SK-N-SH (cell line): ENCODE measurements at regions not wholly inside any gene's neighbourhood (a gene's known extent, or its start where the extent isn't known, plus 50 kb on each side); places are given as distances from the start of the nearest gene placed in this dataset.

Experiments
- CTCF ChIA-PET: fragments of 300-600, 350-600 bp; formaldehyde crosslinking; extraction: SDS; loops from one replicate; lab custom pipeline; 2021; lab: Yijun Ruan, JAX
- POLR2A ChIA-PET: fragments of 350-600 bp; sonication (Branson Sonifier 250); formaldehyde crosslinking; extraction: SDS; loops from one replicate; lab custom pipeline; 2020; ENCODE audit warnings: antibody characterized with exemption, inconsistent platforms; lab: Yijun Ruan, JAX
- DNase-seq: peaks from one replicate; pipeline ENCODE4 v3.0.0; 2012
- H2AFZ ChIP-seq: fragments of 200-600 bp; sonication (generic); 2 replicates; pipeline ENCODE4 v1.8.1; 2016; ENCODE audit warnings: antibody characterized with exemption, mild to moderate bottlenecking, low read depth
- H3F3A ChIP-seq: fragments of 200-600 bp; sonication (generic); replicated peaks from 2 replicates; pipeline ENCODE3; 2016; ENCODE audit warnings: antibody characterized with exemption, mild to moderate bottlenecking; ENCODE audit not compliant: insufficient read depth
- H3K27ac ChIP-seq, 2 experiments: fragments of 200-500 bp in 1 of 2; fragments of 200-600 bp in 1 of 2; sonication (Bioruptor generic) in 1 of 2; sonication (generic), shearing (Covaris generic) in 1 of 2; 2 replicates each; pipeline versions ENCODE4 v1.5.1 to v1.6.1; 2014 to 2016; ENCODE audit warnings: low read depth in 2 of 2, inconsistent platforms in 1 of 2, low read length in 1 of 2, mild to moderate bottlenecking in 1 of 2, mixed read lengths in 1 of 2
- H3K27me3 ChIP-seq: fragments of 200-600 bp; sonication (generic), shearing (Covaris generic); 2 replicates; pipeline ENCODE4 v1.6.1; 2016; ENCODE audit warnings: mixed run types; ENCODE audit not compliant: insufficient read depth
- H3K36me3 ChIP-seq, 2 experiments: fragments of 200-500 bp in 1 of 2; fragments of 200-600 bp in 1 of 2; sonication (Bioruptor generic) in 1 of 2; sonication (generic) in 1 of 2; replicated peaks in 1 of 2; 2 replicates each; pipeline versions ENCODE3 to v1.5.1; 2014 to 2016; ENCODE audit warnings: low read length in 1 of 2, mild to moderate bottlenecking in 1 of 2; ENCODE audit not compliant: insufficient read depth in 2 of 2, control insufficient read depth in 1 of 2
- H3K4me1 ChIP-seq, 2 experiments: fragments of 200-500 bp in 1 of 2; fragments of 200-600 bp in 1 of 2; sonication (Bioruptor generic) in 1 of 2; sonication (generic), shearing (Covaris generic) in 1 of 2; 2 replicates each; pipeline versions ENCODE4 v1.5.1 to v1.6.1; 2014 to 2016; ENCODE audit warnings: low read depth in 1 of 2, low read length in 1 of 2, mixed run types in 1 of 2; ENCODE audit not compliant: insufficient read depth in 2 of 2, control insufficient read depth in 1 of 2
- H3K4me2 ChIP-seq: fragments of 200-600 bp; sonication (generic), shearing (Covaris generic); 2 replicates; pipeline ENCODE4 v1.6.1; 2017; ENCODE audit warnings: mixed run types
- H3K4me3 ChIP-seq, 2 experiments: fragments of 200-500 bp in 1 of 2; fragments of 200-600 bp in 1 of 2; sonication (Bioruptor generic) in 1 of 2; sonication (generic), shearing (Covaris generic) in 1 of 2; 2 replicates each; pipeline versions ENCODE4 v1.5.1 to v1.8.1; 2014 to 2016; ENCODE audit warnings: low read depth in 2 of 2, inconsistent platforms in 1 of 2, low read length in 1 of 2, mild to moderate bottlenecking in 1 of 2, mixed read lengths in 1 of 2, moderate library complexity in 1 of 2
- H3K79me2 ChIP-seq: fragments of 200-600 bp; sonication (generic); 2 replicates; pipeline ENCODE4 v1.8.1; 2017; ENCODE audit warnings: mild to moderate bottlenecking; ENCODE audit not compliant: insufficient read depth
- H3K9ac ChIP-seq: fragments of 200-600 bp; sonication (generic); 2 replicates; pipeline ENCODE4 v1.6.1; 2017; ENCODE audit warnings: mixed run types
- H3K9me2 ChIP-seq: fragments of 200-600 bp; sonication (generic); 2 replicates; pipeline ENCODE4 v1.6.1; 2017; ENCODE audit warnings: mixed run types
- H3K9me3 ChIP-seq: fragments of 200-600 bp; sonication (generic); 2 replicates; pipeline ENCODE4 v1.6.1; 2017; ENCODE audit warnings: mixed run types, mild to moderate bottlenecking, moderate library complexity
- H4K20me1 ChIP-seq: fragments of 200-600 bp; sonication (generic); 2 replicates; pipeline ENCODE4 v1.6.1; 2017; ENCODE audit warnings: mild to moderate bottlenecking, mixed run types; ENCODE audit not compliant: insufficient read depth
- ELF1 ChIP-seq: IDR thresholded peaks from 2 replicates; pipeline ENCODE4 v1.4.0; 2012
- EZH2phosphoT487 ChIP-seq: fragments of 200-600 bp; sonication (generic); IDR thresholded peaks from 2 replicates; pipeline ENCODE4 v1.6.1; 2017; ENCODE audit warnings: low read depth, mixed run types, mild to moderate bottlenecking, antibody characterized with exemption, moderate library complexity, borderline replicate concordance
- GATA2 ChIP-seq: sonication (generic); formaldehyde crosslinking; IDR thresholded peaks from 2 replicates; pipeline ENCODE4 v1.5.0; 2020; ENCODE audit warnings: mild to moderate bottlenecking, missing genetic modification reagents
- NFIC ChIP-seq: IDR thresholded peaks from 2 replicates; pipeline ENCODE4 v1.4.0; 2012; ENCODE audit warnings: borderline replicate concordance
- PBX3 ChIP-seq: IDR thresholded peaks from 2 replicates; pipeline ENCODE4; 2012
- REST ChIP-seq: IDR thresholded peaks from 2 replicates; pipeline ENCODE4 v1.6.1; 2012; ENCODE audit warnings: mild to moderate bottlenecking, low read depth, low read length, moderate library complexity
- SIN3A ChIP-seq: IDR thresholded peaks from 2 replicates; pipeline ENCODE4 v1.6.1; 2012; ENCODE audit warnings: low read depth, mild to moderate bottlenecking, low read length, moderate library complexity, borderline replicate concordance
- TEAD4 ChIP-seq: IDR thresholded peaks from 2 replicates; pipeline ENCODE4 v1.4.0; 2012; ENCODE audit warnings: mild to moderate bottlenecking, borderline replicate concordance; ENCODE audit not compliant: insufficient read depth
- YY1 ChIP-seq: IDR thresholded peaks from 2 replicates; pipeline ENCODE4 v1.4.0; 2012; ENCODE audit warnings: low read depth, mild to moderate bottlenecking
- WGBS: methylation state at CpG from one replicate; pipeline ENCODE4 v1.1.6; 2017; ENCODE audit warnings: low lambda C conversion rate; 5-methylcytosine and 5-hydroxymethylcytosine counted together
- TF ChIP-seq, protein P1 (sequence below): IDR thresholded peaks from 2 replicates; pipeline ENCODE4 v1.4.0; 2012; ENCODE audit warnings: low read depth
- TF ChIP-seq, protein P2 (sequence below): fragments of 200-600 bp; sonication (generic); IDR thresholded peaks from 2 replicates; pipeline ENCODE4 v1.6.1; 2017; ENCODE audit warnings: antibody characterized with exemption, mild to moderate bottlenecking, moderate library complexity

- Histone ChIP-seq H3K4me2 (no peak overlapping the region), H4K20me1 (no peaks in the 10 kb centered on the region), H3K27ac (no peak overlapping the region), H3K9me2 (no peaks in the 10 kb centered on the region), H3K4me3 (no peak overlapping the region), H2AFZ (no peak overlapping the region), H3K79me2 (no peaks in the 10 kb centered on the region), H3K9ac (no peak overlapping the region), H3K9me3 (no peaks in the 10 kb centered on the region), H3K36me3 (no peaks in the 10 kb centered on the region), H3K4me1 (peaks cover 0 to 4% of the 10 kb centered on the region in 2 experiments; a peak in 1 of 4 replicates), H3F3A (no peaks in the 10 kb centered on the region), H3K27me3 (no peaks in the 10 kb centered on the region; the same call in 1 of the 2 replicates)
- DNase-seq = no peak
- TF ChIP-seq, protein P1, sequence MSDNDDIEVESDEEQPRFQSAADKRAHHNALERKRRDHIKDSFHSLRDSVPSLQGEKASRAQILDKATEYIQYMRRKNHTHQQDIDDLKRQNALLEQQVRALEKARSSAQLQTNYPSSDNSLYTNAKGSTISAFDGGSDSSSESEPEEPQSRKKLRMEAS = no peak
- TF ChIP-seq PBX3 (no peak), EZH2phosphoT487 (no peak), TEAD4 (no peak), NFIC (no peak), SIN3A (no peak)
- ChIA-PET CTCF (interaction anchor here (1.6 to 3.9 kb wide), 3 partner anchors 23 to 84 kb away, joined by 3 to 17 read pairs (median 6); no protein-coding TSS in a partner anchor), POLR2A (no interaction called here)
- WGBS = 81% methylated on average over 6 of the region's 6 CpGs
Measured at GRCh38 chr20:43833511-43834395, 80.9 kb upstream of the TOX2 start.

GRCh38 chr20:43832961-43833360, 81.7 kb upstream of the TOX2 start:
- WGBS = 62% methylated on average over 4 of the region's 4 CpGs
- DNase-seq = no peak
- no peak for TF ChIP-seq GATA2 (CRISPR knock-in tag)
- TF ChIP-seq REST = no peak
- TF ChIP-seq, protein P2, sequence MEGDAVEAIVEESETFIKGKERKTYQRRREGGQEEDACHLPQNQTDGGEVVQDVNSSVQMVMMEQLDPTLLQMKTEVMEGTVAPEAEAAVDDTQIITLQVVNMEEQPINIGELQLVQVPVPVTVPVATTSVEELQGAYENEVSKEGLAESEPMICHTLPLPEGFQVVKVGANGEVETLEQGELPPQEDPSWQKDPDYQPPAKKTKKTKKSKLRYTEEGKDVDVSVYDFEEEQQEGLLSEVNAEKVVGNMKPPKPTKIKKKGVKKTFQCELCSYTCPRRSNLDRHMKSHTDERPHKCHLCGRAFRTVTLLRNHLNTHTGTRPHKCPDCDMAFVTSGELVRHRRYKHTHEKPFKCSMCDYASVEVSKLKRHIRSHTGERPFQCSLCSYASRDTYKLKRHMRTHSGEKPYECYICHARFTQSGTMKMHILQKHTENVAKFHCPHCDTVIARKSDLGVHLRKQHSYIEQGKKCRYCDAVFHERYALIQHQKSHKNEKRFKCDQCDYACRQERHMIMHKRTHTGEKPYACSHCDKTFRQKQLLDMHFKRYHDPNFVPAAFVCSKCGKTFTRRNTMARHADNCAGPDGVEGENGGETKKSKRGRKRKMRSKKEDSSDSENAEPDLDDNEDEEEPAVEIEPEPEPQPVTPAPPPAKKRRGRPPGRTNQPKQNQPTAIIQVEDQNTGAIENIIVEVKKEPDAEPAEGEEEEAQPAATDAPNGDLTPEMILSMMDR = no peak
- no peak for TF ChIP-seq SIN3A
- TF ChIP-seq ELF1 = no peak
- TF ChIP-seq YY1 = no peak
- ChIA-PET CTCF (interaction anchor here (1.6 to 3.9 kb wide), 2 partner anchors 34 to 83 kb away, joined by 6 to 17 read pairs; no protein-coding TSS in a partner anchor), POLR2A (no interaction called here)
- H3K79me2 ChIP-seq = no peaks in the 10 kb centered on the region
- no peaks in the 10 kb centered on the region for H3K9me2 ChIP-seq
- peaks cover 0 to 4% of the 10 kb centered on the region in 2 experiments; a peak in 1 of 4 replicates for H3K4me1 ChIP-seq
- H3K9ac ChIP-seq = no peak overlapping the region
- no peaks in the 10 kb centered on the region for H3K9me3 ChIP-seq
- H3K4me2 ChIP-seq = no peak overlapping the region
- H3K36me3 ChIP-seq = no peaks in the 10 kb centered on the region
- no peaks in the 10 kb centered on the region for H3F3A ChIP-seq
- H2AFZ ChIP-seq = no peak overlapping the region
- H3K4me3 ChIP-seq = no peak overlapping the region
- H3K27me3 ChIP-seq = no peaks in the 10 kb centered on the region; the same call in 1 of the 2 replicates
- H4K20me1 ChIP-seq = no peaks in the 10 kb centered on the region
- H3K27ac ChIP-seq = no peak overlapping the region
